ENCODE measurements at regions not wholly inside any gene's neighbourhood (a gene's known extent, or its start where the extent isn't known, plus 50 kb on each side); places are given as distances from the start of the nearest gene placed in this dataset.

DNA sequence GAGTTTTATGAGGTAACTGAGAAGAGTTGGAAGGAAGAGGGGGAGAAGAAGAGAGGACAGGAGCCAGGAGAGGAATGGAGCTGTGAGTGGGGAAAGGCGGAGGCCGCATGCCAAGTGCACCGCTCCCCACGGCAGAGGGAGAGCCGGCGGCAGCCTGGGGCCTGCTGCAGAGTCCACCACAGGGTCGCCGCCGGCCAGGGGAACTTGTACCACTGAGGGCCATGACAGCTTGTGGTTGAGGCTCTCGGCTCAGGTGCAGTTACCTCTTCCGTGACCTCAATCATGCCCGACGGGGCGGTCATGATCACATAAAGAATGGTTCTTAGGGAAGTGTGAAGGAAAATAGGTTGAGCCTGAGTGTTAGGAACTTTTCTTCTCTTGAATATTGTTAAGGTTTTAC, 325.0 kb downstream of the SNAPC1 start (continued):
- no peak for TF ChIP-seq DMBX1 (CRISPR knock-in tag; IDR thresholded peaks at IDR 0.05; ENCODE audit: borderline replicate concordance)
- TF ChIP-seq HDAC6 (IDR thresholded peaks at IDR 0.05; ENCODE audit: low read depth, low read length) = no peak
- no peak for TF ChIP-seq RFX5 (IDR thresholded peaks at IDR 0.05; ENCODE audit: low read depth, low read length)
- TF ChIP-seq CBFA2T3 (IDR thresholded peaks at IDR 0.05) = no peak
- no peak for TF ChIP-seq ZNF282 (CRISPR knock-in tag; IDR thresholded peaks at IDR 0.05)
- TF ChIP-seq FOXA1 (IDR thresholded peaks at IDR 0.05; ENCODE audit: borderline replicate concordance) = no peak
- TF ChIP-seq DACH1 (IDR thresholded peaks at IDR 0.05; ENCODE audit: partially characterized antibody) = no peak
- TF ChIP-seq HIVEP1 (CRISPR knock-in tag; IDR thresholded peaks at IDR 0.05) = no peak
- TF ChIP-seq, protein P1, sequence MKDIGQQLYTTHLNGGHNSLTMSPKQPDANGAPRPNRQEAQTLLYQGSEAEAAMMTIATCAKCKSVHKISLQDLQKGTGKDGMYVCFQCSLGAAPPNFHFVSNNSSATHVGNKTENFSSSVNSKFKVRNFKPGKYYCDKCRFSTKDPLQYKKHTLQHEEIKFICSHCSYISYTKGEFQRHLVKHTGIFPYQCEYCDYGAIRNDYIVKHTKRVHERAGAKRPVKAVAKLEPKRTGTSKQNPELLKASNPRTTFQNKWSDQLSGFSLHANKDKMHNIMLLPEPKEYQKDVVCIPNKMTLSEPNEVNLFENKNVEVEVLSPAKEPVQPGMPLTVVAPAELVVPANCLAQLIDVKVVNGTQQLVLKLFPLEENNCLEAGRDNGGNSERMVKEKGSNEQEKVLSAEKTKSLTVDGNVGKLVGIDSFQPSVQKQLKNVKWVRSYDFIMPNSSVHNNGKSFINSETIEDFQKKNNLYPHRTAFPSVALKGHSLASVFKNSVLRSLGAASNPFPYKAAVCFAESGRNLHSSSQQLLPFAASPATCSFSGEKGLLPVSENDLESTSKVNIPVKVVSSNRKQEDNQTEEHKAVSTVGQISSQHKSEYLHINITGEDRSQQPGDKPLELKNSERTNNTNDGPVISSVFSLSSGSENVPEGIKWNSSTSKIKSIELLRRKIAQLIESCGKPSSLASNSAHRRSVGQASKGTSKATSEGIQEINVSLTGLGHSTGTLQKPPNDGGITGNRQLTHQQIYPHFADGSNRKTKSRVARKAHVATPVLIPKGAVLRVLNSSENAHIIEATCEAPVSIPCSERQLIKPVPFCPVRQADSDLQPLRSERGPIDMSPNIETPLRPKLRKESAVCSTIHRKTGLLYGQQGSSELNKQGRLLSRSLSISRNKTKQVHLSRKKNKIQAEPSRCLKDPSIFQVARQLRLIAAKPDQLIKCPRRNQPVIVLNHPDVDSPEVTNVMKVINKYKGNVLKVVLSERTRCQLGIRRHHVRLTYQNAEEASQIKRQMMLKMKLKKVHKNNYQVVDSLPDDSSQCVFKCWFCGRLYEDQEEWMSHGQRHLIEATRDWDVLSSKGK (CRISPR knock-in tag; IDR thresholded peaks at IDR 0.05) = no peak
- TF ChIP-seq, protein P2, sequence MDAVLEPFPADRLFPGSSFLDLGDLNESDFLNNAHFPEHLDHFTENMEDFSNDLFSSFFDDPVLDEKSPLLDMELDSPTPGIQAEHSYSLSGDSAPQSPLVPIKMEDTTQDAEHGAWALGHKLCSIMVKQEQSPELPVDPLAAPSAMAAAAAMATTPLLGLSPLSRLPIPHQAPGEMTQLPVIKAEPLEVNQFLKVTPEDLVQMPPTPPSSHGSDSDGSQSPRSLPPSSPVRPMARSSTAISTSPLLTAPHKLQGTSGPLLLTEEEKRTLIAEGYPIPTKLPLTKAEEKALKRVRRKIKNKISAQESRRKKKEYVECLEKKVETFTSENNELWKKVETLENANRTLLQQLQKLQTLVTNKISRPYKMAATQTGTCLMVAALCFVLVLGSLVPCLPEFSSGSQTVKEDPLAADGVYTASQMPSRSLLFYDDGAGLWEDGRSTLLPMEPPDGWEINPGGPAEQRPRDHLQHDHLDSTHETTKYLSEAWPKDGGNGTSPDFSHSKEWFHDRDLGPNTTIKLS (IDR thresholded peaks at IDR 0.05; ENCODE audit: borderline replicate concordance, low read depth) = no peak
- TF ChIP-seq, protein P3, sequence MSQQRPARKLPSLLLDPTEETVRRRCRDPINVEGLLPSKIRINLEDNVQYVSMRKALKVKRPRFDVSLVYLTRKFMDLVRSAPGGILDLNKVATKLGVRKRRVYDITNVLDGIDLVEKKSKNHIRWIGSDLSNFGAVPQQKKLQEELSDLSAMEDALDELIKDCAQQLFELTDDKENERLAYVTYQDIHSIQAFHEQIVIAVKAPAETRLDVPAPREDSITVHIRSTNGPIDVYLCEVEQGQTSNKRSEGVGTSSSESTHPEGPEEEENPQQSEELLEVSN (IDR thresholded peaks at IDR 0.05; ENCODE audit: borderline replicate concordance in 1 of 2, extremely low read depth in 1 of 2, insufficient read depth in 1 of 2, insufficient read length in 1 of 2, low read depth in 1 of 2, low read length in 1 of 2, poor library complexity in 1 of 2, severe bottlenecking in 1 of 2) = no peak
- TF ChIP-seq, protein P4, sequence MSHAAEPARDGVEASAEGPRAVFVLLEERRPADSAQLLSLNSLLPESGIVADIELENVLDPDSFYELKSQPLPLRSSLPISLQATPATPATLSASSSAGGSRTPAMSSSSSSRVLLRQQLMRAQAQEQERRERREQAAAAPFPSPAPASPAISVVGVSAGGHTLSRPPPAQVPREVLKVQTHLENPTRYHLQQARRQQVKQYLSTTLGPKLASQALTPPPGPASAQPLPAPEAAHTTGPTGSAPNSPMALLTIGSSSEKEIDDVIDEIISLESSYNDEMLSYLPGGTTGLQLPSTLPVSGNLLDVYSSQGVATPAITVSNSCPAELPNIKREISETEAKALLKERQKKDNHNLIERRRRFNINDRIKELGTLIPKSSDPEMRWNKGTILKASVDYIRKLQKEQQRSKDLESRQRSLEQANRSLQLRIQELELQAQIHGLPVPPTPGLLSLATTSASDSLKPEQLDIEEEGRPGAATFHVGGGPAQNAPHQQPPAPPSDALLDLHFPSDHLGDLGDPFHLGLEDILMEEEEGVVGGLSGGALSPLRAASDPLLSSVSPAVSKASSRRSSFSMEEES (CRISPR knock-in tag; IDR thresholded peaks at IDR 0.05) = no peak
